ENCODE measurements at regions not wholly inside any gene's neighbourhood (a gene's known extent, or its start where the extent isn't known, plus 50 kb on each side); places are given as distances from the start of the nearest gene placed in this dataset.
"Not testable (repeated sequence)": the region's sequence is repeated elsewhere in the genome, so short reads cannot be mapped to it uniquely, and the experiment has no call there.

DNA sequence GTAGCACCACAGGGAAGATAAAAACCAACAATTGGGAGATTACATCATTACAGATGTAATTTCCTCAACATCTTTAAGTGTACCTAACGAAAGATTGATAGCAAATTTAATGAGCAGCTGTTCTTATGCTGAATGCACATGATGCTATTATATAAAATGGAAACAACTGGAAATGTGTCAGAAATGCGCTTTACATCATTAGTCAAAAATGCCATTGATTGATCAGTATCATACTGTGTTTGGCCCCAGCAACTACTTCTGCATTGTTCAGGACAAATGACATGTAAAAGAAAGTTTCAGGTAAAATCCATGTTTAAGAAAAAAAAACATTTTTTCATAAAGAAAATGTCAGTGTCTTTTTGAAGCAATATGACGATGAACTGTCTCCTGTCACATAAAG is 625.5 kb upstream of the MIR17HG start:
- no peak overlapping the region for H3K4me2 ChIP-seq (ENCODE audit: insufficient read depth, low read length)
- TF ChIP-seq, protein P1, sequence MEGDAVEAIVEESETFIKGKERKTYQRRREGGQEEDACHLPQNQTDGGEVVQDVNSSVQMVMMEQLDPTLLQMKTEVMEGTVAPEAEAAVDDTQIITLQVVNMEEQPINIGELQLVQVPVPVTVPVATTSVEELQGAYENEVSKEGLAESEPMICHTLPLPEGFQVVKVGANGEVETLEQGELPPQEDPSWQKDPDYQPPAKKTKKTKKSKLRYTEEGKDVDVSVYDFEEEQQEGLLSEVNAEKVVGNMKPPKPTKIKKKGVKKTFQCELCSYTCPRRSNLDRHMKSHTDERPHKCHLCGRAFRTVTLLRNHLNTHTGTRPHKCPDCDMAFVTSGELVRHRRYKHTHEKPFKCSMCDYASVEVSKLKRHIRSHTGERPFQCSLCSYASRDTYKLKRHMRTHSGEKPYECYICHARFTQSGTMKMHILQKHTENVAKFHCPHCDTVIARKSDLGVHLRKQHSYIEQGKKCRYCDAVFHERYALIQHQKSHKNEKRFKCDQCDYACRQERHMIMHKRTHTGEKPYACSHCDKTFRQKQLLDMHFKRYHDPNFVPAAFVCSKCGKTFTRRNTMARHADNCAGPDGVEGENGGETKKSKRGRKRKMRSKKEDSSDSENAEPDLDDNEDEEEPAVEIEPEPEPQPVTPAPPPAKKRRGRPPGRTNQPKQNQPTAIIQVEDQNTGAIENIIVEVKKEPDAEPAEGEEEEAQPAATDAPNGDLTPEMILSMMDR (IDR thresholded peaks at IDR 0.05; ENCODE audit: extremely low read depth, low read depth, low read length) = no peak

DNA sequence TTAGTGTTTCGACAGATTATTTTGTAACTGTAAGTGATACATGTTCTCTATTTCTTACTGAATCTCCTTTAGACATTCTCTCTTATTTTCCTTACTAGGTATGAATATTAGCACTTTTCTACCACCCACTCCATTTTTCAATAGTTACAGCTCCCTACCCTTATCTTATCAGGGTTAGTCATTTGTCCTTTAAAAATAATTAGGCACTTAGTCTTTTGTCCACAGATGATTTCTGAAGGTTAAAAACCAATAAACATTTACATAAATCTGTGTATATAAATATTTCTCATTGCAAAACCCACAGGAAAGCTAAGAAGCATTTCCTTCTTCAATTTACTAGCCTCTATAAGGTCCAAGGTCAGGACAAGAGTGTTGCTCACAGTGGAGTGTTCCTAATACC is 624.1 kb upstream of the MIR17HG start:
- H3K4me1 ChIP-seq (ENCODE audit: insufficient read depth, low read length) = no peaks in the 10 kb centered on the region
- TF ChIP-seq, protein P1 (IDR thresholded peaks at IDR 0.05; ENCODE audit: extremely low read depth, low read depth, low read length) = no peak
- DNase-seq (ENCODE audit: insufficient read length, low spot score, missing footprints) = no peak
- H3K27me3 ChIP-seq (ENCODE audit: insufficient read depth, low read length) = no peaks in the 10 kb centered on the region
- no peak overlapping the region for H2AFZ ChIP-seq (ENCODE audit: low read length)
- H4K20me1 ChIP-seq (ENCODE audit: insufficient read depth, low read length) = no peaks in the 10 kb centered on the region
- H3K9me3 ChIP-seq (ENCODE audit: low read depth, low read length) = no peaks in the 10 kb centered on the region
- H3K27ac ChIP-seq (ENCODE audit: low read depth, low read length) = no peak overlapping the region
- no peak overlapping the region for H3K4me2 ChIP-seq (ENCODE audit: insufficient read depth, low read length)
- no peak overlapping the region for H3K4me3 ChIP-seq (ENCODE audit: insufficient read depth, low read length)
- no peaks in the 10 kb centered on the region for H3K79me2 ChIP-seq (ENCODE audit: insufficient read depth, low read length)
- no peaks in the 10 kb centered on the region for H3K36me3 ChIP-seq (ENCODE audit: insufficient read depth, low read length)

More for the DNA sequence above, 625.5 kb upstream of the MIR17HG start:
- H3K27ac ChIP-seq (ENCODE audit: low read depth, low read length) = no peak overlapping the region
- no peaks in the 10 kb centered on the region for H3K27me3 ChIP-seq (ENCODE audit: insufficient read depth, low read length)
- H4K20me1 ChIP-seq (ENCODE audit: insufficient read depth, low read length) = no peaks in the 10 kb centered on the region
- H3K9me3 ChIP-seq (ENCODE audit: low read depth, low read length) = no peaks in the 10 kb centered on the region
- no peaks in the 10 kb centered on the region for H3K36me3 ChIP-seq (ENCODE audit: insufficient read depth, low read length)
- H3K4me1 ChIP-seq (ENCODE audit: insufficient read depth, low read length) = no peaks in the 10 kb centered on the region
- H3K4me3 ChIP-seq (ENCODE audit: insufficient read depth, low read length) = no peak overlapping the region
- DNase-seq (ENCODE audit: insufficient read length, low spot score, missing footprints) = no peak
- no peaks in the 10 kb centered on the region for H3K79me2 ChIP-seq (ENCODE audit: insufficient read depth, low read length)
- no peak overlapping the region for H2AFZ ChIP-seq (ENCODE audit: low read length)

DNA sequence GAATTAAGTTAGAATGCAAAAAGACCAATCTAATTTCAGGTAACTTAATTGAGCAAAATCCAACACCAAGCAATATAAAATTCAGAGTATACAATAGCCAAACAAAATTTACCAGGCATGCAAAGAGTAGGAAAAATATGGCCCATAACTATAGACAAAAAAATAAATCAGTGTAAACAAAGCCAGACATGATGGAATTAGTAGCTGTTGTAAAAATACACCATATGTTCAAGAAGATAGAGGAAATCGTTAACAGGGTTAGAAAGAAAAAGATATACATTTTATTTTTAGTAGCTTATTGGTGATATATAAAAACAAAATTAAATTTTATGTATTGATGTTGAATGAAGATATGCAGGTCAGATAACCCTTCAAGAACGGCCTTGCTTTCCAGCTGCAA is 621.1 kb upstream of the MIR17HG start:
- Histone ChIP-seq H3K36me3 (ENCODE audit: insufficient read depth, low read length) (no peaks in the 10 kb centered on the region), H2AFZ (ENCODE audit: low read length) (no peak overlapping the region), H3K4me3 (ENCODE audit: insufficient read depth, low read length) (no peak overlapping the region), H3K4me1 (ENCODE audit: insufficient read depth, low read length) (no peaks in the 10 kb centered on the region), H3K27me3 (ENCODE audit: insufficient read depth, low read length) (no peaks in the 10 kb centered on the region), H4K20me1 (ENCODE audit: insufficient read depth, low read length) (no peaks in the 10 kb centered on the region), H3K9me3 (ENCODE audit: low read depth, low read length) (no peaks in the 10 kb centered on the region), H3K79me2 (ENCODE audit: insufficient read depth, low read length) (no peaks in the 10 kb centered on the region), H3K27ac (ENCODE audit: low read depth, low read length) (no peak overlapping the region), H3K4me2 (ENCODE audit: insufficient read depth, low read length) (no peak overlapping the region)
- no peak for DNase-seq (ENCODE audit: insufficient read length, low spot score, missing footprints)
- TF ChIP-seq, protein P1 (IDR thresholded peaks at IDR 0.05; ENCODE audit: extremely low read depth, low read depth, low read length) = no peak

DNA sequence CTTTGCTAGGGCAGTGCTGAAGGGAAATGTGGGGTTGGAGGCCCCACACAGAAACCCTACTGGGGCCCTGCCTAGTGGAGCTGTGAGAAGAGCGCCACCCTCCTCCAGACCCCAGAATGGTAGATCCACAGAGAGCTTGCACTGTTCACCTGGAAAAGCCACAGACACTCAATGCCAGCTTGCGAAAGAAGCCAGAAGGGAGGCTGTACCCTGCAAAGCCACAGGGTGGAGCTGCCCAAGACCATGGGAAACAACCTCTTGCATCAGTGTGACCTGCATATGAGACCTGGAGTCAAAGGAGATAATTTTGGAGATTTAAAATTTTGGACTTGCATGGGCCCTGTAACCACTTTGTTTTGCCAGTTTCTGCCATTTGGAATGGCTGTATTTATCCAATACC is 615.4 kb upstream of the MIR17HG start:
- Histone ChIP-seq H3K27ac (ENCODE audit: low read depth, low read length) (no peak overlapping the region), H3K4me1 (ENCODE audit: insufficient read depth, low read length) (no peaks in the 10 kb centered on the region), H3K36me3 (ENCODE audit: insufficient read depth, low read length) (no peaks in the 10 kb centered on the region), H3K4me2 (ENCODE audit: insufficient read depth, low read length) (no peak overlapping the region), H3K9me3 (ENCODE audit: low read depth, low read length) (no peaks in the 10 kb centered on the region), H2AFZ (ENCODE audit: low read length) (no peak overlapping the region), H3K27me3 (ENCODE audit: insufficient read depth, low read length) (no peaks in the 10 kb centered on the region), H3K4me3 (ENCODE audit: insufficient read depth, low read length) (no peak overlapping the region), H4K20me1 (ENCODE audit: insufficient read depth, low read length) (no peaks in the 10 kb centered on the region), H3K79me2 (ENCODE audit: insufficient read depth, low read length) (no peaks in the 10 kb centered on the region)
- TF ChIP-seq, protein P1 (IDR thresholded peaks at IDR 0.05; ENCODE audit: extremely low read depth, low read depth, low read length) = no peak
- no peak for DNase-seq (ENCODE audit: insufficient read length, low spot score, missing footprints)

DNA sequence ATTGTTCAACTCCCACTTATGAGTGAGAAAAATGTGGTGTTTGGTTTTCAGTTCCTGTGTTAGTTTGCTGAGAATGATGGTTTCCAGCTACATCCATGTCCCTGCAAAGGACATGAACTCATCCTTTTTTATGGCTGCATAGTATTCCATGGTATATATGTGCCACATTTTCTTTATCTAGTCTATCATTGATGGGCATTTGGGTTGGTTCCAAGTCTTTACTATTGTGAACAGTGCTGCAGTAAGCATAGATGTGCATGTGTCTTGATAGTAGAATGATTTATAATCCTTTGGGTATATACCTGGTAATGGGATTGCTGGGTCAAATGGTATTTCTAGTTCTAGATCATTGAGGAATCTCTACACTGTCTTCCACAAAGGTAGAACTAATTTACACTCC is 613.0 kb upstream of the MIR17HG start:
- H3K9me3 ChIP-seq (ENCODE audit: low read depth, low read length); H3K27ac ChIP-seq (ENCODE audit: low read depth, low read length); H3K4me2 ChIP-seq (ENCODE audit: insufficient read depth, low read length); H3K4me3 ChIP-seq (ENCODE audit: insufficient read depth, low read length); DNase-seq (ENCODE audit: insufficient read length, low spot score, missing footprints); H3K27me3 ChIP-seq (ENCODE audit: insufficient read depth, low read length); H3K36me3 ChIP-seq (ENCODE audit: insufficient read depth, low read length); H3K79me2 ChIP-seq (ENCODE audit: insufficient read depth, low read length); H2AFZ ChIP-seq (ENCODE audit: low read length); H3K4me1 ChIP-seq (ENCODE audit: insufficient read depth, low read length); H4K20me1 ChIP-seq (ENCODE audit: insufficient read depth, low read length): not testable (repeated sequence)

All from osteoblast (primary cell).